GM12875 (cell line): ENCODE measurements at regions not wholly inside any gene's neighbourhood (a gene's known extent, or its start where the extent isn't known, plus 50 kb on each side); places are given as distances from the start of the nearest gene placed in this dataset.

Source experiments
- H3K4me3 ChIP-seq: one replicate; pipeline ENCODE4 v1.5.1; 2011; ENCODE audit warnings: low read depth, low read length, control low read depth
- CTCF ChIP-seq: IDR thresholded peaks from 2 replicates; pipeline ENCODE4 v1.5.1; 2011; ENCODE audit warnings: low read depth, mild to moderate bottlenecking, control low read depth, inconsistent platforms, low read length, moderate library complexity, borderline replicate concordance; ENCODE audit not compliant: insufficient read depth

- no peak overlapping the region for H3K4me3 ChIP-seq
- no peak for TF ChIP-seq CTCF
Measured at GRCh38 chr2:160679686-160680085, 186.1 kb upstream of the RBMS1 start.

- H3K4me3 ChIP-seq: no peak overlapping the region
- TF ChIP-seq CTCF: no peak
Measured at GRCh38 chr2:160680294-160680693, 186.7 kb upstream of the RBMS1 start.

- TF ChIP-seq CTCF: no peak
- no peak overlapping the region for H3K4me3 ChIP-seq
Measured at GRCh38 chr2:160680974-160681373, 187.4 kb upstream of the RBMS1 start.

GRCh38 chr2:160683206-160683605 lies 189.6 kb upstream of the RBMS1 start:
- no peak for TF ChIP-seq CTCF
- H3K4me3 ChIP-seq: no peak overlapping the region

GRCh38 chr2:160687629-160688028 lies 194.0 kb upstream of the RBMS1 start:
- TF ChIP-seq CTCF: no peak
- no peak overlapping the region for H3K4me3 ChIP-seq

GRCh38 chr2:160689441-160689840 lies 195.8 kb upstream of the RBMS1 start:
- no peak for TF ChIP-seq CTCF
- no peak overlapping the region for H3K4me3 ChIP-seq

GRCh38 chr2:160694221-160694620 lies 200.6 kb upstream of the RBMS1 start:
- H3K4me3 ChIP-seq: no peak overlapping the region
- no peak for TF ChIP-seq CTCF
